Uterus (tissue), 2 donors: ENCODE measurements at regions not wholly inside any gene's neighbourhood (a gene's known extent, or its start where the extent isn't known, plus 50 kb on each side); places are given as distances from the start of the nearest gene placed in this dataset.

Experiments used
- POLR2A ChIP-seq, 2 donors: fragments of 450-650 bp; IDR thresholded peaks; one replicate each; pipeline ENCODE4 v1.6.1; 2016; ENCODE audit warnings: antibody characterized with exemption in 2 of 2, mild to moderate bottlenecking in 1 of 2, moderate library complexity in 1 of 2
- TF ChIP-seq, protein P1 (sequence below), 4 experiments: fragments of 200-600 bp in 2 of 4; fragments of 450-650 bp in 2 of 4; sonication (generic) in 2 of 4; IDR thresholded peaks; one replicate each; pipeline ENCODE4 v1.5.1; 2016 to 2019; ENCODE audit warnings: antibody characterized with exemption in 4 of 4, mild to moderate bottlenecking in 2 of 4, moderate library complexity in 1 of 4

DNA sequence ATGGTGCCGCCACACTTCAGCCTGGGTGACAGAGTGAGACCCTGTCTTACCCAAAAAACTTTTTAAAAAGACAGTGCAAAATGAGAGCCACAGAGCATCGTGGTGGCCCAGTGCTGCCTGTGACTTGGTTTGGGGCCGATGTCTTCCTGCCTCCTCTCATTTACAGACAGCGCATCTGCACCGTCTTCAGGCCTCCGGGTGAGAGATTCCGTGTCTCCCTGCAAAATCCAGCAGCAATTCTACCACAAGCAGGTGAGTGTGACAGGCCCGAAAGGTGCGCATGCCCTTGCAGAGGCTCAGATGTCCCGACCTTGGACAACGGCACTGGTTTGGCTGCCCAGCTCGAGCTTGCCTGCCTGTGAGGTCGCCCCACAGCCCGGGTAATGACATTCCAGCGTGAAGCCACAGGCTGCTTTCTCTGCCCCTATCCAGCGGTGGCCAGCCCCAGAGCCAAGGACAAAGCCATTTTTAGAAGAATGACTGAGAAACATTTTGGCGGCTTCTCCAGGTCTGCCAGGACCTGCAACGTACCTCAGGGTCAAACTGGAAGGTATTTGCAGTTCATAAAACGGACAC is 70.3 kb upstream of the RFLNA start:
- TF ChIP-seq, protein P1, sequence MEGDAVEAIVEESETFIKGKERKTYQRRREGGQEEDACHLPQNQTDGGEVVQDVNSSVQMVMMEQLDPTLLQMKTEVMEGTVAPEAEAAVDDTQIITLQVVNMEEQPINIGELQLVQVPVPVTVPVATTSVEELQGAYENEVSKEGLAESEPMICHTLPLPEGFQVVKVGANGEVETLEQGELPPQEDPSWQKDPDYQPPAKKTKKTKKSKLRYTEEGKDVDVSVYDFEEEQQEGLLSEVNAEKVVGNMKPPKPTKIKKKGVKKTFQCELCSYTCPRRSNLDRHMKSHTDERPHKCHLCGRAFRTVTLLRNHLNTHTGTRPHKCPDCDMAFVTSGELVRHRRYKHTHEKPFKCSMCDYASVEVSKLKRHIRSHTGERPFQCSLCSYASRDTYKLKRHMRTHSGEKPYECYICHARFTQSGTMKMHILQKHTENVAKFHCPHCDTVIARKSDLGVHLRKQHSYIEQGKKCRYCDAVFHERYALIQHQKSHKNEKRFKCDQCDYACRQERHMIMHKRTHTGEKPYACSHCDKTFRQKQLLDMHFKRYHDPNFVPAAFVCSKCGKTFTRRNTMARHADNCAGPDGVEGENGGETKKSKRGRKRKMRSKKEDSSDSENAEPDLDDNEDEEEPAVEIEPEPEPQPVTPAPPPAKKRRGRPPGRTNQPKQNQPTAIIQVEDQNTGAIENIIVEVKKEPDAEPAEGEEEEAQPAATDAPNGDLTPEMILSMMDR (IDR thresholded peaks at IDR 0.05) = no peak
- TF ChIP-seq POLR2A (IDR thresholded peaks at IDR 0.05) = no peak
